ENCODE measurements at regions not wholly inside any gene's neighbourhood (a gene's known extent, or its start where the extent isn't known, plus 50 kb on each side); places are given as distances from the start of the nearest gene placed in this dataset.
A peak's percentile ranks its signal among the peaks of the same experiment; 100 is the strongest.

DNA sequence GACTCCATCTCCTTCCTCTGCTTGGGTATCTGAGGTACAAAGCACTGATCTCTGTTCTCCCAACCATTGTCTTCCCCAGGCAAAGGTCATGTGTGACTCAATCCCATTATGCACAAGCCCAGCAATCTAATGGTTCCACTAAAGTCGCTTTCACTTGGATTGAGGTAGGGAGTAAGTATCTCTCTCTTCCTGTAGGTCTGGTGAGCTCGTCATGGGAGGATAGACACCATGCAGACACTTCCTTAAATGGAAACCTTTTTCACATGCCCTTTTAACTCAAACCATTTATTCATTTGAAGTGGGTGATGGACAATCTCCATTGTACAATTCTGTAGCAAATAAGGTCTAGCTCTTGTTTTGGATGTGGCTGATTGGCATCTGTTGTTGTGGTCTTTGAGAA lies 245.2 kb upstream of the CLNK start:
- no peak for DNase-seq

DNA sequence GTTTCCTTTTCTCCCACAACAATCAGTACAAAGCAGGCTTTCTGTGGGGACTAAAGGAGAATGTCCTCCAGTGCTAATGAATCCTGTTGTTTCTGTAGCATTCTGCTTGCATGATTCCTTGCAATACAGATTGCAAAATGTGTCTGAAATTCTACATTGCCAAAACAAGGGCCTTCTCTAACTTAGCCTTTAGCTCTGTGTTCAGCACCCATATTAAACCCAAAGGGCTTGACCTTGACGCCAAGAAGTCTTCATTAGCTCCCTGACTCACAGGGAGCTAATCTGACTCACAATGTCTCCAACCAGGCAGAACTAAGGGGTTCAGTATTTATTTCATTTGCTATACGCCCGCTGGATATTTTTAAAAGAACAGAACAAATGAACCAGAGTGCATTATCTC lies 241.4 kb upstream of the CLNK start:
- DNase-seq: peak in 2 of 58 donors; percentile 8 to 10

DNA sequence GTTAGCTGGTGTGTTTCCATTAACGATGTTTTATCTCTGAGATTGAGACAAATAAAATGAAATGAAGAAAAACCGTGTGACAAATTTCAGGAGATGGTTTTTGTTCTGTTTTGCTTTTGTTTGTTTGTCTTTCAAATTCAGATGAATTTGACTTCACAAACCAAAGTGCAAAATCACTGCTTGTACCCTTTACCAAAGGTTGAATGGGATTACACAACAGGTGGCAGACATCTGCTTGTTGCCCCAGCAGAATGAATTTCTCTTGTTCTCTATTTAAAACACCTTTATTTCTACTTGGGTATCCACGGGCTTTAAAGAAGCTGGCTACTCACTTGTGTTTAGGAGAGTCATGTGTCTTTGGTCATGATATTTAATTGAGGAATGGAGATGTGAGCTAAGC lies 239.7 kb upstream of the CLNK start:
- DNase-seq: no peak

DNA sequence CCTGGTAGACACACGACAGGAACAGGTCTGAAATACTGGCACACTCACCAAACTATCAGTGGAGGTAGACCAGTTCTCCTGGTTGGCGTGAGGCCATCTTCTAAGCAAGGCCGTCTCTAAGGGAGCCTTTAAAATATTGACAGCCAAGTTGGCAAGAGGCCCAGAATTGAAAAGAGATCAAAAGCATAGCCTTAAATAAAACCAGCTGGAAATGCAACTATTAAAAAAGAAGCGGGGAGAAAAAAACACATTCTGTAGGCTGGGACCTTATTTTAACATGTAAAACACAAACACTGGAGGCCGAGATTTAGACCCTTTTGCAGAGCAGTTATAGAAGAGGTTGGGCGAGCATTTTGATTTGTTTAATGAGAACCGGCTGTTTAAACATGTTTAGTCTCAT lies 233.0 kb upstream of the CLNK start:
- peak in 2 of 58 donors; percentile 4 to 5 for DNase-seq

DNA sequence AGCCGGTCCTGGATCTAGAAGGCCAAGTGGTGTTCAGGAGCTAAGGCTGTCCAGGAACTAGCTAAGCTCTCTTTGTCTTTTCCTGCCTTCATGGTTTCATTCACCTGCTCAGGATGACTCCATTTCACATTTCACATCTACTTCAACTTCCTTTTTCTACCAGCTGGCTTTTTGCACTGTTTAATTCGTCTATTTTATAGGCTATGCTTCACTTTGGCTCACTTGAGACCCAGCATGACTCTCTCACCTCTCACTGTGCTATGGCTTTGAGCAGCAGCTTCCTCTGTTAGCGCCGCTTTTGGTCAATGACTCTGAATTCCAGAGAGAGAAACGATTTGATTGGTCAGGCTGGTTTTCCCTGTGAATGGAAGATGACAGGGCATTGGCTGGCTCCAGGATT lies 213.5 kb upstream of the CLNK start:
- DNase-seq: no peak

DNA sequence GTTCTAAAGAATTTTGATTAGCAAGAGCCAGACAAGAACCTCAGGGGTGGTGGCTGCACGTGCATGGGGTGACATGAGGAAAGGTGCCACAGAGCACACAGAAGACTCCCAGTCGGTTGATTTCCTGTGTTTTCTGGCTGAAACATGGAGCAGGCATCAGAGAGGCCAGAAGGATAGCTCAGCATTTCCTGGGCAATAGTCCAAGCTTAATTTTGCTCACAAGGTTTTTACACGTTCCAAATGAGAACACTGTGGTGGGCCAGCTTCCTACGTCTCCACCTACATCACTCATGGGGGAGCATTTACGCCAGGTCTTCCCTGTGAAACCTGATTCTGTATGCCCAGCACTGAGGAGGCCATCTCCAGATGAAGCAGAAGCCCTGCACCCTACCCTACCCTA lies 212.5 kb upstream of the CLNK start:
- peak in 1 of 58 donors; percentile 3 for DNase-seq

DNA sequence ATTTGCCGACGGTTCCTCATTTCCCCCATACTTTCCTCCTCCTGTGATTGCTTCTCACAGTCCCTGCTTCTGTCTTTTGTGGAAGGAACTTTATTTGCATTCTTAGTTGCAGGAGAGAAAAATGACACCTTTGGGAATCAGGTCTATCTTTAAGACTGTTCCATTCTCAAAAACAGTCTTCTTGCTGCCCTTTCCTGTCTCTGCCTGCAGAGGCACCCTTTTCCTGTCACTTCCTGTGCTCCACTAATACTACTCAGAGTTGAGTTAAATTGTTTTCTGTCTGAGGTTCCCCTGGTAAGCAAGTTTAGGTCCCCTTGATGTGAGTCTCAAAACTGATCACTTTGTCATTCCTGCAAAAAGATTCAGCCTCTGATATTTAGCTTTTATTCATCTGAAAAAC lies 208.8 kb upstream of the CLNK start:
- DNase-seq: no peak

DNA sequence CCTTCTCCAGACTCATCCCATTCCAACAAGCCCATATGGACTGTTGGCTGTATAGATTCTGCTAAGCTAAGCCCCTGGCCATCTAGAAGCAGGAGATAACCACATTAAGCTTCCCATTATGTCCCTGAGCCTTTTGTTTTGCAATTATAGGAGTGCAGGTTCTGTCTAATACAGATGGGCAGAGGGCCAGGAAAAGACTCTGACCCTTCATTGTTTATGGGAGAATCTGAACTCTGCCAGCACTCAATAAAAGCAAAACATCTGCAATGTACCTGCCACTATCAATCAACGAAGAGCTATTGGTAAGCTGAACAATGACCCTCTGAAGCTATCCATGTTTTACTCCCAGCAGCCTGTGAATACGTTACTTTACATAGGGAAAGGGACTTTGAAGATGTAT lies 207.3 kb upstream of the CLNK start:
- no peak for DNase-seq

DNA sequence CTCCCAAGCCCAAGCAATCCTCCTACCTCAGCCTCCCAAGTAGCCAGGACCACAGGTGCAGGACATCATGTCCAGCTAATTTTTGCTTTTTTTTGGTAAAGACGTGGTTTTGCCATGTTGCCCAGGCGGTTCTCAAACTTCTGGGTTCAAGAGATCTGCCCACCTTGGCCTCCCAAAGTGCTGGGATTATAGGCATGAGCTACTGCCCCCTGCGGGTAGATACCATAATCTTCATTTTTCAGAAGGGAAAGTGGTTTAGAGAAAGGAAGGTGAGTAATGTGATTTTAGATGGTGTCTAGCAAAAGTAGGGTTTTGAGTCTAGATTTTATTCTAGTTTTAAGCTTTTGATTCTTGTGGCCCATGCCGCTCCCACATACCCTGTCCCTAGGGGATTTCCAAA lies 205.3 kb upstream of the CLNK start:
- no peak for DNase-seq

DNA sequence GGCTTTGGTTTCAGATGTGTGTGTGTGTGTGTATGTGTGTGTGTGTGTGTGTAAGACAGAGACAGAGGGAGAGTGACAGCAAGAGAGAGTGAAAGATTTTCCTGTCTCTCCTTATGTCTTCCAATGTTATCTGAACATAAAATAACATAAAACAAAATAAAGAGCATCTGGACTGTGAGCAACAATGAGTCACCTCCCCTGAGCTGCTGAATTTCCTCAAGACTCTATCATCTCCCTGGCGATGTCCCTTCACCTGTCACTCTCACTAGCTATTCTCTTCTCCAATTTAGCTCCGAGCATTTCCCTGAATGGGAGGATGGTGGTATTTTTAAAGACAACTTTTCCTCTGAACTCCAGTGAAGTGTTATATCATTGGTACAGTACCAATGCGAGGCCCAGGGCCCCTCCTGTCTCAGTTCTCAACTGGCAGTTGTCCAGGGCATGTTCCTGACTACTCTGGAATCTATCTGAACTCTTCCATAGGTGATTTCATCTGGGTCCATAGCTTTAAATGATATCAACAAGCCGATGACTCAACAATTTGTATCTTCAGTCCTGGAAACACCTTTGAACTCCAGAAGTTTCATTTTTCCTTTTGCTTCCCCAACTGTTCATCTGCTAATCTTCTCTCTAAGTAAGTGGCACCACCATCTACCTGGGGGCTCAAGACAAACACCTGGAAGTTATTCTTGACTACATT lies 195.0 kb upstream of the CLNK start:
- peak in 1 of 58 donors; percentile 34 for DNase-seq

DNA sequence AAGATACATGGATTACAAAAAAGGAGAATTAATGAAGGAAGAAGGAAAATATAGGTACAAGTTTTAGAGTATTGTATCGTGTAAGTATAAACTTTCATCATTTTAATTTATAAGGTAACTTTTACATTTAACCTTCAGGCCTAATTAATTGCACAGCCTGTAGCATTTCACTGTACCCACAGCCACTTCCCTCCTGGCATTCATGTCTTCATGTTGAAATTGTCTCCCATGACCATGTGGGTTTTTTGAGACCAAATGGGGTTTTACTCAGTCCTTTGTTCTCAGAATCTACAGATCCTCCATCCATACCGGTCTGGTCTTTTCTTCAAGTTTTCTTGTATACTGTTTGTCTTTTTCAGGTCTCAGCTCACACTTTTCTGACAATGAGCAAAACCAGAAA lies 194.3 kb upstream of the CLNK start:
- no peak for DNase-seq

DNA sequence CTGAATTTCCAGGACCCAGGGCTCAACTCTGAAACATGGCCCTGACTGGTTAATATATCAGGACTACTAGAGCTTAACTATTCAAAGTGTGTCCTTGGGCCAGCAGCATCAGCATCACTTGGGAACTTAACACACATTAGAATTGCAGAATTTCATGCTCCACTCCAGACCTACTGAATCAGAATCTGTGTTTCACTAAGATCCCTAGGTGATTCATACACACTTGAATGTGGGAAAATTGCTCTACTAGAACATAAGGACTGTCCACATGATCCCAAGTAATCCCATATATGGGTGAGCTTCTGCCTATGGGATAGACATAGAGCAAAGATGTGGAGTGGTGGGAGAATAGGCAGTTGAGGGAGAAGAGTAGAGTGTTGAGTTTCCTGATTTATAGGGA lies 192.5 kb upstream of the CLNK start:
- DNase-seq: no peak

DNA sequence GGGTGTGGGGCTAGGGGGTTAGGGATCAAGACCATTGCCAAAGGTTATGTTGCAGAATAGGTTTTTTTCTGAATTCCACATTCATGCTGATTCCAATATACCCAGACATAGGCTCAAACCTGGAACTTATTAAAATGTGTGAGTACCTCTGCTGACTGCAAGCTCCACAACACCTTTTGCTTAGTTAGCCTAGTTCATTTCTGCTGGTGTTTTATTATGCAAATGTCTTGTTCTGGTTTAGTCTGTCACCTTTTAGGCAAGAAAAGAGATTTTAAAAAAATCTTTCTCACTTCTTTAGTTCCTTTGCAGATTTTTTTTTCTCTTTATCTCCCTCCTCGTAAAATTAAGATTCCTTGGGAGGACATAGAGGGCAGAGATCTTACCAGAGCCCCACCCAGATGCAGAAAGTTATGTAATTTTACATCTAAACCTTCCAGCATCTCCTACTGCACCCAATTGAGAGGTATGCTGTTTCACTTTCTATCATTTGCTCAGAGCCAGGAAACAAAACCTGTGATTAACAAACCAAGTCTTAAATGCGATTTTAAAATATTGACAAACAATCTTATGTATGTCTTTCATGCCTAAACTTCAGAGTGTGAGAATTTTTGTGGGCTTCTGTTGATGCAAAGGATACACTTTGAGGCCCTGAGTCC lies 190.7 kb upstream of the CLNK start:
- DNase-seq: no peak

DNA sequence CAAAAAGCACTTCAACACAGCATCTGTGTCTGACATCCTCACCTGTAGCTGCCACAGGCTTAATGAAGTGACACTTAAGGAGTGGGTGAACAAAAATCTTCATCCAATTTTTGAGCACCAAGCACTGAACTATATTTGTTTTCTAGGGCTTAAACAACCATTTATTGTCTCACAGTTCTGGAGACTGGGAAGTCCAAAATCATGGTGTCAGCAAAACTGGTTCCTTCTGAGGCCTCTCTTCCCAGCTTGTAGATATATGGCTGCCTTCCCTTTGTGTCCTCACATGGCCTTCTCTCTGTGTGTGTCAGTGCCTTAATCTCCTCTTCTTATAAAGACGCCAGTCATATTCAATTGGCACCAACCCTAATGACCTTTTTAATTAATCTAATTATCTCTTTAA lies 189.2 kb upstream of the CLNK start:
- no peak for DNase-seq

DNA sequence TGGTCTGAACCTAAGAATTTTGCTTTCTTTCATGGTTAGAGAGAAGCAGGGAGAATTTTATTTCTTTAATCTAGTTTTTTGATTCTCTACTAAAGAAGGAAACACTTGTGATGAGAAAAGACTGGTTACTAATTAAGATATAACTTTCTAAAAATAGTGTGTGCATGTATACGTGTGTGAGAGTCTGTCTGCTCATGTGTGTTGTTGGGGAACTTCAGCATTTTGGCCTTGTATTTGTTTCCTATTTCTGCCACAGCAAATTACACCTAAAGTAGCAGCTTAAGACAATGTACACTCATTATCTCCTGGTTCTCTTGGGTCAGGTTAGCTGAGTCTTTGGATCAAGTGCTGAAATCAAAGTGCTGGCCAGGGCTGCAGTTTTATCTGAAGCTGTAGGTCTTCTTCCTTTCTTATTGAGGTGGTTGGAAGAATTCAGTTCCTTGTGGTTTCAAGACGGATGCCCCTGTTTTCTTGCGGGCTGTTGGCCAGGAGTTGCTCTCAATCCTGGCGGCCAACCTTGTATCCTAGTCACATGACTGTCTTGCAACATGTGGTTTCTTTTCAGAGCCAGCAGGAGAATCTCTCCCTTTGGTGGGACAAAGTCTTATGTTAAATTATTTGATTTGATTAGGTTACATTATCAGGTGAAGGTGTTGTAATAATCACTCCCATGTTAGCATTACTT lies 188.4 kb upstream of the CLNK start:
- DNase-seq: no peak

DNA sequence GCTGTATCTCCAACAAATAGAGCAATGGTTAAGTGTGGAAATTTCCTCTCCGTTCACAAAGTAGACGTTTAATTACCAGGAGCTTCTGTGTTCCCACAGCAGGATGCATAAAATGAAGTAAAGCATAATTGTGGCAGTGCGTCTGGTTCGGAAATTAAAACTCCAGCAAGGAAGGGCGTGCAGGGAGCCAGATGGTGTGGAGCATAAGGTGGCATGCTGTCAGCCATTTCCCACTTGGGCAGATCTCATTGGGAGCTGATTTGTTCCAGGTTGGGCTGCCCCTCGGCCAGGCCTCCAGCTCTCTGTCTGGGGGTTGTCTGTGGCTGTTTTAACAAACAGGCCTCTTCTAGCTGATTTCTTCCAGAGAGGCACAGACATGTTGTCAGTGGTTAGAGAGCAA lies 182.1 kb upstream of the CLNK start:
- DNase-seq: peak in 2 of 58 donors; percentile 2 to 7

DNA sequence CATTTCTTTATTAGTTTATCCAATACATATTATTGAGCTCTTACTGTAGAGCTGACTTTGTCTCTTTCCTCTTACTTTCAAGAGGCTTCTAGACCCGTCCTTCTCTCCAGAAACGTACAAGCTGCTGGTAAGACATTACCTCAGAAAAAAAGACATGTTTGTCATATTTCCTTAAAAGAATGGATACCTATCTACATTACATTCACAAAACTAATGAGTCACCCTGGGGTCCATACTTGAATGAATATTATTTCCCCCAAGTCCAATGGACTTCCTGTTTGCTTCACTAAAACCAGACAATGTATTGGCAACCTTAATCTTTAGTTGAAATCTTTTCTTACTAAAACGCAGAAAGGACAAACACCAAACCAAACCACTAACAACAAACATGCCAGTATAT lies 176.5 kb upstream of the CLNK start:
- no peak for DNase-seq

DNA sequence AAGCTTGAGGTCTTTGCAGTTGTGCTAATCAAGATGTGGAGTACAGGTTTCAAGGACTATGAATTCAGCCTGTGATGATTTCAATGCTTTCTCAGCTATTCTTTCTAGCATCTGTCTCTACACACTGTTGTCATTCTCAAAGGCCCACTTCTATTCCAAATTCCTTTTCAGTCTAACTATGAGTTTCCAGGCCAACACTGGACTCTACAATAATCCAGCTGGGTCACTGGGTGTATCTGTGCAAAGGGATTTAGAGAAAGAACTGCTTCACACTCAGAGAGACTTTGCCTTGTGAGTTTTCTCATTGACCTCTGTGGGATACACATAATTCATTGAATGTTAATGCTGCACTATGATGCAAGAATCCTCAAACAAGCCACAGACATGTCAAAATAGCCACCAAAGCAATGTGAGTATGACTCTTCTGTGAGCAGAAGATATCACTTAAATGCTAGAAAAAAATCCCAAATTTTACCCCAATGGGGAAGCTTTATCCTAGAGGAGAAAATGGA lies 171.8 kb upstream of the CLNK start:
- DNase-seq: no peak

DNA sequence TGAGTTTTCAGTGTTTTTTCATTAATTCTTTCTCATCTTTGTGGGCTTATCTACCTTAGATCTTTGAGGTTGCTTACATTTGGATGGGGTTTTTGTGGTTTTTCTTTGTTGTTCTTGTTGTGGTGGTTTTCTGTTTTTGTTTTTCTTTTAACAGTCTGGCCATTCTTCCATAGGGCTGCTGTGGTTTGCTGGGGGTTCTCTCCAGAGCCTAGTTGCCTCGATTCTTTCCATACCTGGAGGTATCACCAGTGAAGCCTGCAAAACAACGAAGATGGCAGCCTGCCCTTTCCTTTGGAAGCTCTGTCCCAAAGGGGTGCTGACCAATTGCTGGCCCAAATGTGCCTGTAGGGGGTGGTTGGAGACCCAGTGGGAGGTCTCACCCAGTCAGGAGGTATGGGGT lies 168.6 kb upstream of the CLNK start:
- no peak for DNase-seq

DNA sequence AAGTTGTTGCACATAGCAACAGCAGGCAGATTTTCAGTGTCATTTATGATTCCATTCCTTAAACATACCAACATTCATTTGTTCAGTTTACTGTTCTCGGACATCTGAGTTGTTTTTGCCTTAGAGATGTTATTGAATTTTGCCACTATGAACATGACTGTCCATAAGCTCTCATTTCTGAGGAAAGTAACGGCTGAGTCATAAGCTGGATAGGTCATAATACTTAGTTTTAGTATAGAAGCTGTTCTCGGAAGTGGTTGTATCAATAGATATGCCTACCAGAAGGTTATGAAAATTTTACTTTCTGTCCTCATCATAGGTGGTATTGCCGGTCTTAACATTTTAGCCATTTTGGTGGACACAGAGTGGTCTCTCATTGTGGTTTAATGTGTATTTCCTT lies 157.1 kb upstream of the CLNK start:
- DNase-seq: no peak

DNA sequence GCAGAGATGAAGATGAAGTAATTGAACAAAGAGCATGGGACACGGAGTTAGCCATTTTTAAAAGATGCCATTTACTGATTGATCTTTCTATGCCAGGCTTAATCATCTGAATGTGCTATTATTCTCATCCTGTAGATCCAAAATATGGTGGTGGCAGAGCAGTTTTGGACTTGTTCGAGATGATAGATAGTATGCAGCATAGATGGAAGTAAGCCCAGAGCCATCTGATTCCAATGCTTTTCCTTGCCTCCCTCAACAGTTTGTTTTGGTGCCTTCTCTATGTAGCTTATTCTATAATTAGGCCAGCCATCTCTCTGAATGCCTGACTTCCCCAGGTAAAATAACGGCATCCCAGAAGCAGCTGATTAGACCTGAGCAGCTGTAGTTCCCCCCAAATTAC lies 152.6 kb upstream of the CLNK start:
- no peak for DNase-seq

DNA sequence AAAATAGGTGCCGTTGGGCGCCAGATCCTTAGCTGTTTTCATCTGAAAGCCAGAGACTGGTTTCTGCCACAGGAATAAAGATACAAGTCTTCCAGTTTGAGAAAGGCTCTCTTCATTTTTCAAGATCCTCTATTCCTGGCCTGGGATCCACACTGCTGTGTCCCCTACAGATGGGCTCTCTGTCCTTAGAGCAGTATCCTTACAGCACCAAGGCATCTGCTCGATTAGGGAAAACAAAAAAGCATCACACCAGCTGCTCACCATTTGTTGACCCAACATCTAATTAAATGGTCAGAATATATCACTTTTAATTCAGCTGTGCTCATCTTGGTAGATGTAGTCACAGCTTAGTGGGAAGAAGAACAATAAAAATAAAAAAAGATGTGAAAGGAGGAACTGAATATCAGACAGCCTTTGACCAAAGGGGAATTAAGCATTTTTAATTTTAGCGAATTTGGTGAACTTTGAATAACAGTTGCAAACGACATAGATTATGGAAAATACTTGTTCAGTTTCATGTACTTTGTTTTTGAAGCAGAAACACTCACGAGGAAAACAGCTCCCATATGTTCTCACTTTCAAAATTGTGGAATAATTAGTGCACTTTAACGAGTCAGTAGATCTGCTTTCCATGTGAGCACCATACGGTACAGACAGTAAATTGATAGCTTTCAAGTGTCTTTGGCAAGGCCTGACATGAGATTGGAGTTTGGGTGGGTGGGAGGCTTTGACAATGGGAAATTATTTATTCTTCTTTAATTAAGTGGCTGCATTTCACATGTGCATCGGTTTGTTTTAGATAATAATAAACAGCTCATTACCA lies 148.4 kb upstream of the CLNK start:
- DNase-seq: no peak

All from anterior cingulate cortex (tissue), 58 donors.